ENCODE measurements at regions not wholly inside any gene's neighbourhood (a gene's known extent, or its start where the extent isn't known, plus 50 kb on each side); places are given as distances from the start of the nearest gene placed in this dataset.

GRCh38 chr11:91091563-91091962 is 868.7 kb upstream of the CHORDC1 start:
- POLR2A ChIA-PET: no interaction called here
- Histone ChIP-seq H3K27me3 (ENCODE audit: control insufficient read depth in 2 of 2, insufficient read depth in 2 of 2, low read length in 2 of 2) (no peaks in the 10 kb centered on the region), H3K27ac (ENCODE audit: low read depth, low read length) (no peak overlapping the region), H3K36me3 (ENCODE audit: control insufficient read depth in 2 of 3, insufficient read depth in 3 of 3, low read length in 3 of 3) (no peaks in the 10 kb centered on the region), H3K4me1 (ENCODE audit: control insufficient read depth in 2 of 2, insufficient read depth in 2 of 2, low read length in 2 of 2) (no peaks in the 10 kb centered on the region), H3K4me3 (ENCODE audit: low read length) (no peak overlapping the region), H3K9me3 (ENCODE audit: control insufficient read depth in 2 of 3, low read length in 3 of 3) (no peaks in the 10 kb centered on the region)
- ATAC-seq (no peak), DNase-seq (no peak)
- CTCF ChIA-PET: no interaction called here
- Mint-ChIP-seq H3K27ac (no peak overlapping the region), H3K27me3 (no peaks in the 10 kb centered on the region), H3K4me1 (no peaks in the 10 kb centered on the region), H3K4me3 (no peak overlapping the region), H3K9me3 (peaks cover 0 to 11% (median 2%) of the 10 kb centered on the region in 11 donors), H3K36me3 (no peaks in the 10 kb centered on the region)
- intact Hi-C loops (cut with micrococcal nuclease): no loop called here

- no peaks in the 10 kb centered on the region for H3K4me1 ChIP-seq (ENCODE audit: control insufficient read depth in 2 of 2, insufficient read depth in 2 of 2, low read length in 2 of 2)
- ATAC-seq (no peak), DNase-seq (no peak)
- ChIA-PET CTCF (no interaction called here), POLR2A (no interaction called here)
- Mint-ChIP-seq H3K9me3 (peaks cover 0 to 16% (median 3%) of the 10 kb centered on the region in 11 donors), H3K36me3 (no peaks in the 10 kb centered on the region), H3K4me3 (no peak overlapping the region), H3K27me3 (no peaks in the 10 kb centered on the region), H3K4me1 (no peaks in the 10 kb centered on the region), H3K27ac (no peak overlapping the region)
- intact Hi-C loops (cut with micrococcal nuclease): no loop called here
- no peaks in the 10 kb centered on the region for H3K27me3 ChIP-seq (ENCODE audit: control insufficient read depth in 2 of 2, insufficient read depth in 2 of 2, low read length in 2 of 2)
- no peaks in the 10 kb centered on the region for H3K36me3 ChIP-seq (ENCODE audit: control insufficient read depth in 2 of 3, insufficient read depth in 3 of 3, low read length in 3 of 3)
- H3K27ac ChIP-seq (ENCODE audit: low read depth, low read length): no peak overlapping the region
- no peaks in the 10 kb centered on the region for H3K9me3 ChIP-seq (ENCODE audit: control insufficient read depth in 2 of 3, low read length in 3 of 3)
- no peak overlapping the region for H3K4me3 ChIP-seq (ENCODE audit: low read length)
Observed at GRCh38 chr11:91086028-91086427, 863.2 kb upstream of the CHORDC1 start.

- no peaks in the 10 kb centered on the region for H3K4me1 Mint-ChIP-seq
- no peaks in the 10 kb centered on the region for H3K36me3 ChIP-seq (ENCODE audit: control insufficient read depth in 2 of 3, insufficient read depth in 3 of 3, low read length in 3 of 3)
- H3K9me3 Mint-ChIP-seq: peaks cover 0 to 12% (median 4%) of the 10 kb centered on the region in 11 donors
- no peak overlapping the region for H3K4me3 Mint-ChIP-seq
- H3K27me3 Mint-ChIP-seq: no peaks in the 10 kb centered on the region
- no peak overlapping the region for H3K27ac Mint-ChIP-seq
- ChIA-PET CTCF (no interaction called here), POLR2A (no interaction called here)
- no peak for ATAC-seq
- H3K27me3 ChIP-seq (ENCODE audit: control insufficient read depth in 2 of 2, insufficient read depth in 2 of 2, low read length in 2 of 2): no peaks in the 10 kb centered on the region
- no peaks in the 10 kb centered on the region for H3K4me1 ChIP-seq (ENCODE audit: control insufficient read depth in 2 of 2, insufficient read depth in 2 of 2, low read length in 2 of 2)
- no peaks in the 10 kb centered on the region for H3K36me3 Mint-ChIP-seq
- H3K27ac ChIP-seq (ENCODE audit: low read depth, low read length): no peak overlapping the region
- intact Hi-C loops (cut with micrococcal nuclease): no loop called here
- H3K4me3 ChIP-seq (ENCODE audit: low read length): no peak overlapping the region
- H3K9me3 ChIP-seq (ENCODE audit: control insufficient read depth in 2 of 3, low read length in 3 of 3): no peaks in the 10 kb centered on the region
- no peak for DNase-seq
Observed at GRCh38 chr11:91082255-91082654, 859.4 kb upstream of the CHORDC1 start.

- H3K27ac ChIP-seq (ENCODE audit: low read depth, low read length): no peak overlapping the region
- ChIA-PET POLR2A (no interaction called here), CTCF (no interaction called here)
- Mint-ChIP-seq H3K27ac (no peak overlapping the region), H3K27me3 (no peaks in the 10 kb centered on the region), H3K4me3 (no peak overlapping the region), H3K36me3 (no peaks in the 10 kb centered on the region), H3K9me3 (peaks cover 0 to 12% (median 4%) of the 10 kb centered on the region in 11 donors), H3K4me1 (no peaks in the 10 kb centered on the region)
- DNase-seq (no peak), ATAC-seq (no peak)
- H3K27me3 ChIP-seq (ENCODE audit: control insufficient read depth in 2 of 2, insufficient read depth in 2 of 2, low read length in 2 of 2): no peaks in the 10 kb centered on the region
- no peaks in the 10 kb centered on the region for H3K4me1 ChIP-seq (ENCODE audit: control insufficient read depth in 2 of 2, insufficient read depth in 2 of 2, low read length in 2 of 2)
- intact Hi-C loops (cut with micrococcal nuclease): no loop called here
- no peak overlapping the region for H3K4me3 ChIP-seq (ENCODE audit: low read length)
- H3K9me3 ChIP-seq (ENCODE audit: control insufficient read depth in 2 of 3, low read length in 3 of 3): no peaks in the 10 kb centered on the region
- H3K36me3 ChIP-seq (ENCODE audit: control insufficient read depth in 2 of 3, insufficient read depth in 3 of 3, low read length in 3 of 3): no peaks in the 10 kb centered on the region
Observed at GRCh38 chr11:91081440-91082043, 858.7 kb upstream of the CHORDC1 start.

GRCh38 chr11:91078221-91078620 is 855.4 kb upstream of the CHORDC1 start:
- DNase-seq: no peak
- Mint-ChIP-seq H3K27ac (no peak overlapping the region), H3K4me3 (no peak overlapping the region), H3K9me3 (peaks cover 0 to 7% (median 1%) of the 10 kb centered on the region in 11 donors), H3K36me3 (no peaks in the 10 kb centered on the region), H3K4me1 (no peaks in the 10 kb centered on the region), H3K27me3 (no peaks in the 10 kb centered on the region)
- POLR2A ChIA-PET: no interaction called here
- intact Hi-C loops (cut with micrococcal nuclease): loop anchor here in 1 of 2 donors (10.0 kb wide), 1 partner anchor 63 kb away; no protein-coding TSS in a partner anchor
- H3K4me1 ChIP-seq (ENCODE audit: control insufficient read depth in 2 of 2, insufficient read depth in 2 of 2, low read length in 2 of 2): no peaks in the 10 kb centered on the region
- no peak for ATAC-seq
- H3K36me3 ChIP-seq (ENCODE audit: control insufficient read depth in 2 of 3, insufficient read depth in 3 of 3, low read length in 3 of 3): no peaks in the 10 kb centered on the region
- H3K4me3 ChIP-seq (ENCODE audit: low read length): no peak overlapping the region
- no peaks in the 10 kb centered on the region for H3K27me3 ChIP-seq (ENCODE audit: control insufficient read depth in 2 of 2, insufficient read depth in 2 of 2, low read length in 2 of 2)
- H3K9me3 ChIP-seq (ENCODE audit: control insufficient read depth in 2 of 3, low read length in 3 of 3): no peaks in the 10 kb centered on the region
- no peak overlapping the region for H3K27ac ChIP-seq (ENCODE audit: low read depth, low read length)
- CTCF ChIA-PET: no interaction called here

- Histone ChIP-seq H3K27ac (ENCODE audit: low read depth, low read length) (no peak overlapping the region), H3K4me3 (ENCODE audit: low read length) (no peak overlapping the region), H3K27me3 (ENCODE audit: control insufficient read depth in 2 of 2, insufficient read depth in 2 of 2, low read length in 2 of 2) (no peaks in the 10 kb centered on the region), H3K9me3 (ENCODE audit: control insufficient read depth in 2 of 3, low read length in 3 of 3) (no peaks in the 10 kb centered on the region), H3K4me1 (ENCODE audit: control insufficient read depth in 2 of 2, insufficient read depth in 2 of 2, low read length in 2 of 2) (no peaks in the 10 kb centered on the region), H3K36me3 (ENCODE audit: control insufficient read depth in 2 of 3, insufficient read depth in 3 of 3, low read length in 3 of 3) (no peaks in the 10 kb centered on the region)
- CTCF ChIA-PET: interaction anchor here (0.6 kb wide), 1 partner anchor 989 kb away, joined by 3 read pairs; no protein-coding TSS in a partner anchor
- POLR2A ChIA-PET: no interaction called here
- Mint-ChIP-seq H3K4me3 (no peak overlapping the region), H3K4me1 (no peaks in the 10 kb centered on the region), H3K27me3 (no peaks in the 10 kb centered on the region), H3K9me3 (peaks cover 0 to 8% (median 3%) of the 10 kb centered on the region in 11 donors), H3K36me3 (no peaks in the 10 kb centered on the region), H3K27ac (no peak overlapping the region)
- intact Hi-C loops (cut with micrococcal nuclease): loop anchor here in 1 of 2 donors (10.0 kb wide), 1 partner anchor 60 kb away; no protein-coding TSS in a partner anchor
- DNase-seq: no peak
- ATAC-seq: no peak
Observed at GRCh38 chr11:91075032-91075695, 852.3 kb upstream of the CHORDC1 start.

GRCh38 chr11:91067666-91068065 is 844.8 kb upstream of the CHORDC1 start:
- Mint-ChIP-seq H3K9me3 (peaks cover 0 to 30% (median 9%) of the 10 kb centered on the region in 11 donors), H3K4me1 (no peaks in the 10 kb centered on the region), H3K36me3 (no peaks in the 10 kb centered on the region), H3K4me3 (no peak overlapping the region), H3K27me3 (no peaks in the 10 kb centered on the region), H3K27ac (no peak overlapping the region)
- DNase-seq: no peak
- Histone ChIP-seq H3K27me3 (ENCODE audit: control insufficient read depth in 2 of 2, insufficient read depth in 2 of 2, low read length in 2 of 2) (no peaks in the 10 kb centered on the region), H3K27ac (ENCODE audit: low read depth, low read length) (no peak overlapping the region), H3K4me1 (ENCODE audit: control insufficient read depth in 2 of 2, insufficient read depth in 2 of 2, low read length in 2 of 2) (no peaks in the 10 kb centered on the region), H3K9me3 (ENCODE audit: control insufficient read depth in 2 of 3, low read length in 3 of 3) (no peaks in the 10 kb centered on the region), H3K4me3 (ENCODE audit: low read length) (no peak overlapping the region), H3K36me3 (ENCODE audit: control insufficient read depth in 2 of 3, insufficient read depth in 3 of 3, low read length in 3 of 3) (no peaks in the 10 kb centered on the region)
- ChIA-PET POLR2A (no interaction called here), CTCF (no interaction called here)
- no peak for ATAC-seq
- intact Hi-C loops (cut with micrococcal nuclease): no loop called here

Data from naive thymus-derived CD4-positive, alpha-beta T cell (primary cell).